Mesothelial cell of epicardium (in vitro differentiated cells): ENCODE measurements at regions not wholly inside any gene's neighbourhood (a gene's known extent, or its start where the extent isn't known, plus 50 kb on each side); places are given as distances from the start of the nearest gene placed in this dataset.

Source experiments
- DNase-seq, 2 experiments: peaks; one replicate each; pipeline ENCODE4 v3.0.0; 2021; ENCODE audit warnings: low spot score in 2 of 2; ENCODE audit not compliant: unreplicated experiment in 2 of 2
- H3K27ac Mint-ChIP-seq: 2 replicates; pipeline ENCODE4 v1.8.0; 2021; ENCODE audit warnings: mixed read lengths
- H3K27me3 Mint-ChIP-seq: 2 replicates; pipeline ENCODE4 v1.8.0; 2021; ENCODE audit warnings: low read depth, mixed read lengths
- H3K36me3 Mint-ChIP-seq: 2 replicates; pipeline ENCODE4 v1.8.0; 2021; ENCODE audit warnings: mixed read lengths
- H3K4me1 Mint-ChIP-seq: 2 replicates; pipeline ENCODE4 v1.8.0; 2021; ENCODE audit warnings: mixed read lengths
- H3K4me3 Mint-ChIP-seq: 2 replicates; pipeline ENCODE4 v1.8.0; 2021; ENCODE audit warnings: mild to moderate bottlenecking, moderate library complexity, mixed read lengths
- H3K9me3 Mint-ChIP-seq: 2 replicates; pipeline ENCODE4 v1.8.0; 2021; ENCODE audit warnings: mixed read lengths
- TF ChIP-seq, protein P1 (sequence below): fragments of 200-600 bp; sonication (generic); IDR thresholded peaks from one replicate; pipeline ENCODE4 v1.5.0; 2021; ENCODE audit warnings: antibody characterized with exemption; ENCODE audit not compliant: unreplicated experiment

DNA sequence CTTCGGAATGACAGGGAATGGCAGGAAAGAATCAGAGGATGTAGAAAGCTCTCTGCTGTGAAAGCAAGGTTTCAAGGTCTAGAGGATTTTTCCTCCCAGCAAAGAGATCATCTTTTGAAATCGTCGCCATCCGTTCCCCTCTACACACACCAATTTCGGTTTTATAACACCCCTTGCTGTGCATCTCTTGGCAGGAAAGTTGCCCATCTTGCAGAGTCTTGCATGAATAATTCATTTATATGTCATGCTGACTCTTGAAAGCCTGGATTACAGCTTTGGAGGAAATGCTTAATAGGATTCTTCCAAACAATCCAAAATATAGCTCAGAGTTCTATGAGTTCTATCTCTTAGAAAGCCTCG lies 262.7 kb downstream of the CHL1 start:
- Mint-ChIP-seq H3K27ac (no peak overlapping the region), H3K9me3 (no peaks in the 10 kb centered on the region), H3K27me3 (peaks cover 20% of the 10 kb centered on the region), H3K4me3 (no peak overlapping the region), H3K36me3 (no peaks in the 10 kb centered on the region), H3K4me1 (peaks cover 15% of the 10 kb centered on the region)
- DNase-seq: no peak
- TF ChIP-seq, protein P1, sequence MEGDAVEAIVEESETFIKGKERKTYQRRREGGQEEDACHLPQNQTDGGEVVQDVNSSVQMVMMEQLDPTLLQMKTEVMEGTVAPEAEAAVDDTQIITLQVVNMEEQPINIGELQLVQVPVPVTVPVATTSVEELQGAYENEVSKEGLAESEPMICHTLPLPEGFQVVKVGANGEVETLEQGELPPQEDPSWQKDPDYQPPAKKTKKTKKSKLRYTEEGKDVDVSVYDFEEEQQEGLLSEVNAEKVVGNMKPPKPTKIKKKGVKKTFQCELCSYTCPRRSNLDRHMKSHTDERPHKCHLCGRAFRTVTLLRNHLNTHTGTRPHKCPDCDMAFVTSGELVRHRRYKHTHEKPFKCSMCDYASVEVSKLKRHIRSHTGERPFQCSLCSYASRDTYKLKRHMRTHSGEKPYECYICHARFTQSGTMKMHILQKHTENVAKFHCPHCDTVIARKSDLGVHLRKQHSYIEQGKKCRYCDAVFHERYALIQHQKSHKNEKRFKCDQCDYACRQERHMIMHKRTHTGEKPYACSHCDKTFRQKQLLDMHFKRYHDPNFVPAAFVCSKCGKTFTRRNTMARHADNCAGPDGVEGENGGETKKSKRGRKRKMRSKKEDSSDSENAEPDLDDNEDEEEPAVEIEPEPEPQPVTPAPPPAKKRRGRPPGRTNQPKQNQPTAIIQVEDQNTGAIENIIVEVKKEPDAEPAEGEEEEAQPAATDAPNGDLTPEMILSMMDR: no peak

DNA sequence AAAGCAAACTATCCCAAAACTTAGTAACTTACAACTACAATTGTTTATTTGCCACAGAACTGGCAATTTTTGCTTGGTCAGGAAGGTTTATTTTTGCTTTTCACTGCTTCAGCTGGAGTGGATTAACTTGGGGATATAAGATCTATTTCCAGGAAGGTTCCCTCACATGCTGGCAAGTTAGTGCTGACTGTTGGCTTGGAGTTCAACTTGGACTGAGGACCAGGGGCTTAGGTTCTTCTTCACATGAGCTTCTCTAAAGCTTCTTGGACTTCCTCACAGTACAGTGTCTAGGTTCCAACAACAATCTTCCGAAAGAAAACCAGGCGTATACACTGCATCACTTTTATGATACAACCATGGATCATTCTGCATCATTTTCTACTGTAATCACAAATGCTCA lies 264.4 kb downstream of the CHL1 start:
- Mint-ChIP-seq H3K4me1 (peaks cover 13% of the 10 kb centered on the region), H3K36me3 (no peaks in the 10 kb centered on the region), H3K27ac (no peak overlapping the region), H3K27me3 (peaks cover 18% of the 10 kb centered on the region), H3K4me3 (no peak overlapping the region), H3K9me3 (no peaks in the 10 kb centered on the region)
- DNase-seq: no peak
- TF ChIP-seq, protein P1: no peak

DNA sequence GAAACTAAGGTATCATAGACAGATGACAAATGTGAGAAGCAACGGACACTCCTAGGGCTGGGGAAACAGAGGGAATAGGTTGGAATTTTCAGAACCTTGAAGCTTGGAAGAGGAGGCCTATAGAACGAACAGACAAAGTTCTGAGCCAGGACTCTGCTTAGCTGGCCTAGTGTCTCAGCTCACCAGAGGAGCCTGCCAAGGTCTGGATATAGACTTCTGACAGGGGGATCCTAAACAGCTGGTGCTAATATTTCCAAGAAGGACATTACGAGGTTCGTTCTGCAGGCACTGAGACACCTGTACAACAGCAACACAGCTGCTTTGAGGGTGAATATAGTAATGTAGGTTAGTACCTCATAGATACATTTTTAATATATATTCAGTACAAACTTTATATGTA lies 266.3 kb downstream of the CHL1 start:
- H3K27ac Mint-ChIP-seq: no peak overlapping the region
- H3K4me1 Mint-ChIP-seq: peaks cover 16% of the 10 kb centered on the region
- TF ChIP-seq, protein P1: no peak

DNA sequence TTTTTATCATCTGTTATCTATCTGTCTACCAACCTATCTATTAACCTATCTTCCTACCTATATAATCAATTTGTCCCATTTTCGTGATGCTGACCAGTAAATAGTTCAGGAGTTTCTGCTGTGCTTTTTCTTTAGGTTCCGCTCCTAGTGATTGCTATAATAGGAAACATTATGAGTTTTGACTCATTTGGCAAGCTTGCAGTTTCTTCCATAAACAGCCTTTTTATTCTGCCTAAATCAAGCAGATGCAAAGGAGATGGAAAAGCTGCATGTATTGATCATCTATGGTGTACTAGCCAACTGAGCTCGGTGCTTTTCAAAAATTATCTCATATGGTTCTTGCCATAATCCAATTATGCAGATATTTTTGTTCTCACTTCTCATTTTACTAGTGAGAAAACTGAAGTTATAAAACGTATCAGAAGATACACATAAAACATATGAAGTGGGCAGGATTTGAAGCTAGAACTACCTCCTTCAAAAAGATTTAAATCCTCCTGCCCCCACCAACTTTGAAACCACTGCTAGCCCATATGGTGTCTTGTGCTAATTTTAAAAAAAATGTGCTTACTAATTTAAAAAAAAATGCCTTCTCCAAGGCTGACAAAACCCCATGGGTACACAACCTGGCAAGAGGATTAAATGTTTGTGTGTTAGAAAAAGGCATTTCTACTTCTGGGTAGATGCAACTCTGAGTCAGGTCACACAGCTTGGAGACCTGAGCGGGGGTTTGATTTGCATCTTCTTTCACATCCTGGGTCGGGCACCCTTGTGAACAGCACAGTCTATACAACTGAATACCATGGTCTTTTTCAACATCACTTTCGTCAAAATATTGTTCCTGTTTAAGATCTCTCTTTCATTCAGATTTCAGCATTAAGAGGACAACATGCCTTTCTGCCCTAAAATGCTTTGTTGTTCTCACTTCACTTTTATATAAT lies 267.0 kb downstream of the CHL1 start:
- TF ChIP-seq, protein P1: no peak
- no peak for DNase-seq
- Mint-ChIP-seq H3K9me3 (no peaks in the 10 kb centered on the region), H3K27ac (no peak overlapping the region), H3K36me3 (no peaks in the 10 kb centered on the region), H3K4me3 (no peak overlapping the region), H3K27me3 (peaks cover 18% of the 10 kb centered on the region), H3K4me1 (peaks cover 11% of the 10 kb centered on the region)

More for the DNA sequence above, 266.3 kb downstream of the CHL1 start:
- no peak overlapping the region for H3K4me3 Mint-ChIP-seq
- H3K27me3 Mint-ChIP-seq: peaks cover 18% of the 10 kb centered on the region
- DNase-seq: no peak
- no peaks in the 10 kb centered on the region for H3K36me3 Mint-ChIP-seq
- H3K9me3 Mint-ChIP-seq: no peaks in the 10 kb centered on the region

DNA sequence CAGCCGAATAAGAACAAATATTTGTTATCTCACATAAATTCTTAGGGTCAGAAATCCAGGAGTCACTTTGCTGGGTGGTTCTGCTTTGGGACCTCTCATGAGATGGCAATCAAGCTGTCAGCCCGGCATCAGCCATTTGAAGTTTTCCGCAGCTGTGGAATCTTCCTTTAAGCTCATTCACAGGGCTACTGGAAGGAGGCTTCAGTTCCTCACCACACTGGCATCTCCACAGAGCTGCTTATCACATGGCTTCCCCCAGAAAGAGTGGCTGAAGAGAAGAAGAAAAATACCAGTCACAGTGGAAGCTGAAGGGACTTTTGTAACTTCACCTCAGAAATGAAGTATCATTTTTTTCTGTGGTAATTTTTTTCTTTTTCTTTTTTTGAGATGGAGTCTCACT lies 267.7 kb downstream of the CHL1 start:
- TF ChIP-seq, protein P1: no peak
- H3K4me1 Mint-ChIP-seq: peaks cover 5% of the 10 kb centered on the region
- no peak overlapping the region for H3K27ac Mint-ChIP-seq
- H3K27me3 Mint-ChIP-seq: peaks cover 18% of the 10 kb centered on the region
- no peak for DNase-seq
- H3K4me3 Mint-ChIP-seq: no peak overlapping the region
- no peaks in the 10 kb centered on the region for H3K9me3 Mint-ChIP-seq
- no peaks in the 10 kb centered on the region for H3K36me3 Mint-ChIP-seq
